Osteoblast (primary cell): ENCODE measurements at regions not wholly inside any gene's neighbourhood (a gene's known extent, or its start where the extent isn't known, plus 50 kb on each side); places are given as distances from the start of the nearest gene placed in this dataset.

Experiments used
- DNase-seq: peaks from one replicate; pipeline ENCODE4 v3.0.0; 2011; ENCODE audit warnings: low spot score, mixed read lengths; ENCODE audit not compliant: insufficient read length; ENCODE audit errors: missing footprints
- H2AFZ ChIP-seq: 2 replicates; pipeline ENCODE4 v1.6.0; 2011; ENCODE audit warnings: mild to moderate bottlenecking, low read length
- H3K27ac ChIP-seq: 2 replicates; pipeline ENCODE4 v1.5.1; 2011; ENCODE audit warnings: mild to moderate bottlenecking, low read depth, low read length, moderate library complexity
- H3K27me3 ChIP-seq: 2 replicates; pipeline ENCODE4 v1.6.0; 2012; ENCODE audit warnings: mild to moderate bottlenecking, control low read depth, inconsistent platforms, low read length, moderate library complexity; ENCODE audit not compliant: insufficient read depth
- H3K36me3 ChIP-seq: 2 replicates; pipeline ENCODE4 v1.5.1; 2011; ENCODE audit warnings: mild to moderate bottlenecking, low read length, control low read depth, moderate library complexity; ENCODE audit not compliant: insufficient read depth
- H3K4me1 ChIP-seq: 2 replicates; pipeline ENCODE4 v1.5.1; 2011; ENCODE audit warnings: mild to moderate bottlenecking, low read length, control low read depth, moderate library complexity; ENCODE audit not compliant: insufficient read depth
- H3K4me2 ChIP-seq: 2 replicates; pipeline ENCODE4 v1.6.0; 2011; ENCODE audit warnings: mild to moderate bottlenecking, low read length; ENCODE audit not compliant: insufficient read depth
- H3K4me3 ChIP-seq: fragments of 200-600 bp; sonication (generic); 3 replicates; pipeline ENCODE4 v1.5.1; 2012; ENCODE audit warnings: mild to moderate bottlenecking, low read length, inconsistent platforms; ENCODE audit not compliant: insufficient read depth
- H3K79me2 ChIP-seq: 2 replicates; pipeline ENCODE4 v1.6.0; 2012; ENCODE audit warnings: mild to moderate bottlenecking, low read length, control low read depth, inconsistent platforms; ENCODE audit not compliant: insufficient read depth
- H3K9me3 ChIP-seq: 2 replicates; pipeline ENCODE4 v1.5.1; 2011; ENCODE audit warnings: low read depth, low read length, control low read depth
- H4K20me1 ChIP-seq: 2 replicates; pipeline ENCODE4 v1.6.0; 2012; ENCODE audit warnings: mild to moderate bottlenecking, low read length, control low read depth; ENCODE audit not compliant: insufficient read depth
- TF ChIP-seq, protein P1 (sequence below): IDR thresholded peaks from 2 replicates; pipeline ENCODE4 v1.5.1; 2011; ENCODE audit warnings: mild to moderate bottlenecking, low read depth, low read length, moderate library complexity; ENCODE audit errors: extremely low read depth

DNA sequence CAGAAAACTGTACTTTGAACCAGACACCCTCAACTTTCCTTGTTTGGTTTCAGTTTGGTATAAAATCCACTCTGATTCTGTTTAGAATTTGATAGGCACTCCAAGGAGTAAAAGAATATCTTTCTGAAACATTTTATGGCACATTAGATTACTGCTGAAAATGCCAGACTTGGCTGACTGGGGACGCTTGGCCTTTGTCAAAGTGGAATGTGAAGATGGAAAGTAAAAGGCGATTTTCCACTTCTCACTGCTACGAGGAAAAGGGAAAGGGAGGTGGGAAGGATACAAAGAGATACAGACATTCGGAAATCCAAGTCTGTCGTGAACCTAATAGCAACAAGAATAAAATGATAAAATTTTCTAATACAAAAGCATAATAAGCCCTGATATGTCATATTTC lies 203.9 kb downstream of the DMRT2 start:
- Histone ChIP-seq H3K36me3 (no peaks in the 10 kb centered on the region), H3K27ac (no peak overlapping the region), H2AFZ (no peak overlapping the region), H3K4me3 (no peak overlapping the region), H3K27me3 (no peaks in the 10 kb centered on the region), H3K4me1 (no peaks in the 10 kb centered on the region), H3K79me2 (no peaks in the 10 kb centered on the region), H3K4me2 (no peak overlapping the region), H3K9me3 (no peaks in the 10 kb centered on the region), H4K20me1 (no peaks in the 10 kb centered on the region)
- TF ChIP-seq, protein P1, sequence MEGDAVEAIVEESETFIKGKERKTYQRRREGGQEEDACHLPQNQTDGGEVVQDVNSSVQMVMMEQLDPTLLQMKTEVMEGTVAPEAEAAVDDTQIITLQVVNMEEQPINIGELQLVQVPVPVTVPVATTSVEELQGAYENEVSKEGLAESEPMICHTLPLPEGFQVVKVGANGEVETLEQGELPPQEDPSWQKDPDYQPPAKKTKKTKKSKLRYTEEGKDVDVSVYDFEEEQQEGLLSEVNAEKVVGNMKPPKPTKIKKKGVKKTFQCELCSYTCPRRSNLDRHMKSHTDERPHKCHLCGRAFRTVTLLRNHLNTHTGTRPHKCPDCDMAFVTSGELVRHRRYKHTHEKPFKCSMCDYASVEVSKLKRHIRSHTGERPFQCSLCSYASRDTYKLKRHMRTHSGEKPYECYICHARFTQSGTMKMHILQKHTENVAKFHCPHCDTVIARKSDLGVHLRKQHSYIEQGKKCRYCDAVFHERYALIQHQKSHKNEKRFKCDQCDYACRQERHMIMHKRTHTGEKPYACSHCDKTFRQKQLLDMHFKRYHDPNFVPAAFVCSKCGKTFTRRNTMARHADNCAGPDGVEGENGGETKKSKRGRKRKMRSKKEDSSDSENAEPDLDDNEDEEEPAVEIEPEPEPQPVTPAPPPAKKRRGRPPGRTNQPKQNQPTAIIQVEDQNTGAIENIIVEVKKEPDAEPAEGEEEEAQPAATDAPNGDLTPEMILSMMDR: no peak
- DNase-seq: no peak

DNA sequence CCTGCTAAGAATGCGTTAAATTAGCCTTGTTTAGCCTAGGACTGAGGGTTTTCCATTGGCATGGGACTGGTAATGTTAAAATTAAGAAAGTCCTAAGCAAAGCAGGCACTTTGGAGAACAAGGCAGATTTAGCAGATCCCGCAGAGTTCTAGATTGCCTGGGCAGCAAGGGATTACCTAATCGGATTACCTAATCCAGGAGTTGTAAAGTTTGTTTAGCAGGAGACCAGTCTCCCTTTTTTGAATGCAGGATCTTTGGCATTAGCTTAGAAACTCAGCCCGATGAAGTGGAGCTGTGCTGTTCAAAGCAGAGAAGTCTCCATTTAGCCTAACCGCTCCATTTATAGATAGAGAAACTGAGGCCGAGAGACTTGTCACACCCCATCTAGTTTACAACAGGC lies 206.0 kb downstream of the DMRT2 start:
- Histone ChIP-seq H2AFZ (no peak overlapping the region), H3K4me1 (no peaks in the 10 kb centered on the region)

DNA sequence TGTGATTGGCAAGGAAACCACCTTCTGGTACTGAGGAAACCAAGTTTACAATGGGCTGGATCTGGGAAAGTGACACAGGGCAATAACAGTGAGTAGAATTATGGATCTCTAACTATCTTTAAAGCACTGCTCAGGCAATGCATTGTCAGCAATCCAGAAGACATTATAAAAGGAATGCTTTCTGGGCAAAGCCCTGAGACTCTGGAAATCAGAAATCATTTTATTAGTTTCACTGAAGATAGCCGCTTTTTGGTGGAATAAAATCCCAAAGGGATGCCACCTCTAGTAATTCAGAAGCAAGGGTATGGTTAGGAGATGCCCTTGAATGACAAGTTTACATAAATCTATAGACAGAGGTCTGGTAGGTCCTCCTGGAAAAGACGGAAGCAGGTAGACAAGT lies 211.1 kb downstream of the DMRT2 start:
- TF ChIP-seq, protein P1: no peak
- no peak overlapping the region for H3K4me2 ChIP-seq
- no peak overlapping the region for H2AFZ ChIP-seq
- no peaks in the 10 kb centered on the region for H3K4me1 ChIP-seq
- no peak for DNase-seq
- H3K79me2 ChIP-seq: no peaks in the 10 kb centered on the region
- H3K27ac ChIP-seq: no peak overlapping the region
- no peaks in the 10 kb centered on the region for H3K36me3 ChIP-seq
- H4K20me1 ChIP-seq: no peaks in the 10 kb centered on the region
- no peak overlapping the region for H3K4me3 ChIP-seq
- H3K27me3 ChIP-seq: no peaks in the 10 kb centered on the region
- H3K9me3 ChIP-seq: no peaks in the 10 kb centered on the region

More for the DNA sequence above, 206.0 kb downstream of the DMRT2 start:
- no peaks in the 10 kb centered on the region for H3K36me3 ChIP-seq
- H3K27me3 ChIP-seq: no peaks in the 10 kb centered on the region
- no peaks in the 10 kb centered on the region for H4K20me1 ChIP-seq
- no peaks in the 10 kb centered on the region for H3K9me3 ChIP-seq
- no peak overlapping the region for H3K27ac ChIP-seq
- no peak for DNase-seq
- H3K79me2 ChIP-seq: no peaks in the 10 kb centered on the region
- H3K4me2 ChIP-seq: no peak overlapping the region
- TF ChIP-seq, protein P1: no peak
- H3K4me3 ChIP-seq: no peak overlapping the region

DNA sequence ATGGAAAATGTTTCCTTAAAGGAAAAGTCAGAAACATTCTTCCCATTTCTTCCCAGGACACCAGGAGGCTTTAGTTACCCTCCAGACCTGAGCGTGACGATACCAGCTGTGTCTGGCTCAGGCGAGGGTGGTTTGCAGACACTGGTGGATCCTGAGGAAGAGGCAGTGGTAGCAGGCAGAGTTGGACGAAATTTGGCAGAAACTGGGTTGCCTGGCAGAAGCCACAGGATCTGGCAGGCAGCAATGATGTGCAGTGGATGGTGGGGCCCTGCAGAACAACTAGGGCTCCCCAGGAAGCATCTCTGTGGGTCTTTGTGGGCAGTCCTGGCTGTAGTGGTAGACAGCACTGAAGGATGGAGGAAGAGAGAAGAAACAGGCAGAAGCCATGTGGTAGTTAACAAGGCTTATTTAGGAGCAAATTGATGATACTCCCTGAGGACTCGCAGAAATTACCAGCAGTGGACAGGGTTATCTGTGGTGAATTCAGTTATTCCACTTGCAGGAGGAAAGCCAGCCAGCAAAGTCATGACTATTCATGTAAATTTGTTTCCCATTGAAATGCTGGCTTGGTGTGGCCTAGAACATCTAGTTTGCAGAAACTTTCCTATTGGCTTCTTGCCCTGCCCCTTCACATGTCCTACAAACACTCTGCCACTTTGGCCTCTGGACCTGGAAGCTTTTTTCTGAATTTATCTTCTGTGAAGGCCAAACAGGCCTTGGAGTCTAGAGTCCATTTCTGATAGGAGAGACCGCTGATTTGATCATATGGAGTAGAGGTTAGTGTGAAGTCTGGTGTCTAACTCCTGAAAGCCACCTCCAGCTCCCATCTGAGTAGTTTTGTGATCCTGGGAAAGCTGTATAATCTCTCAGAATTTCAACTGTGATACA lies 212.0 kb downstream of the DMRT2 start:
- no peaks in the 10 kb centered on the region for H3K9me3 ChIP-seq
- no peak overlapping the region for H3K4me3 ChIP-seq
- H2AFZ ChIP-seq: no peak overlapping the region
- no peak overlapping the region for H3K27ac ChIP-seq
- no peaks in the 10 kb centered on the region for H3K79me2 ChIP-seq
- no peaks in the 10 kb centered on the region for H3K27me3 ChIP-seq
- DNase-seq: no peak
- no peaks in the 10 kb centered on the region for H3K36me3 ChIP-seq
- no peaks in the 10 kb centered on the region for H3K4me1 ChIP-seq
- no peaks in the 10 kb centered on the region for H4K20me1 ChIP-seq
- TF ChIP-seq, protein P1: no peak
- no peak overlapping the region for H3K4me2 ChIP-seq
